Endodermal cell (in vitro differentiated cells): ENCODE measurements at regions not wholly inside any gene's neighbourhood (a gene's known extent, or its start where the extent isn't known, plus 50 kb on each side); places are given as distances from the start of the nearest gene placed in this dataset.

Experiments used
- DNase-seq: peaks from one replicate; pipeline ENCODE4 v3.0.0-alpha.2; 2017
- H3K27ac ChIP-seq: 2 replicates; pipeline ENCODE4 v1.5.1; 2013; ENCODE audit warnings: mild to moderate bottlenecking, low read depth, low read length, moderate library complexity
- H3K27me3 ChIP-seq: 2 replicates; pipeline ENCODE4 v1.6.1; 2013; ENCODE audit warnings: mild to moderate bottlenecking, low read length, moderate library complexity; ENCODE audit not compliant: insufficient read depth, control insufficient read depth, poor library complexity, severe bottlenecking
- H3K36me3 ChIP-seq: 2 replicates; pipeline ENCODE4 v1.7.0; 2013; ENCODE audit warnings: mild to moderate bottlenecking, low read length, moderate library complexity; ENCODE audit not compliant: control insufficient read depth, insufficient read depth
- H3K4me1 ChIP-seq: one replicate; pipeline ENCODE4 v1.7.0; 2013; ENCODE audit warnings: low read length; ENCODE audit not compliant: control insufficient read depth, insufficient read depth
- H3K4me3 ChIP-seq: 2 replicates; pipeline ENCODE4 v1.5.1; 2013; ENCODE audit warnings: mild to moderate bottlenecking, low read length, moderate library complexity
- H3K9ac ChIP-seq: 2 replicates; pipeline ENCODE4 v1.6.1; 2013; ENCODE audit warnings: mild to moderate bottlenecking, low read length, moderate library complexity; ENCODE audit not compliant: poor library complexity, severe bottlenecking; ENCODE audit errors: extremely low read depth
- H3K9me3 ChIP-seq: 2 replicates; pipeline ENCODE4 v1.6.1; 2013; ENCODE audit warnings: mild to moderate bottlenecking, low read length, moderate library complexity; ENCODE audit not compliant: control insufficient read depth
- H3K27ac Mint-ChIP-seq: 2 replicates; pipeline ENCODE4 v1.8.0; 2020; ENCODE audit warnings: mixed read lengths
- H3K27me3 Mint-ChIP-seq: 2 replicates; pipeline ENCODE4 v1.8.0; 2021; ENCODE audit warnings: mild to moderate bottlenecking, mixed read lengths; ENCODE audit not compliant: insufficient read depth
- H3K36me3 Mint-ChIP-seq: 2 replicates; pipeline ENCODE4 v1.8.0; 2020; ENCODE audit warnings: low read depth, mixed read lengths
- H3K4me1 Mint-ChIP-seq: 2 replicates; pipeline ENCODE4 v1.8.0; 2020; ENCODE audit warnings: mixed read lengths
- H3K4me3 Mint-ChIP-seq: 2 replicates; pipeline ENCODE4 v1.8.0; 2020; ENCODE audit warnings: mild to moderate bottlenecking, moderate library complexity, mixed read lengths
- H3K9me3 Mint-ChIP-seq: 2 replicates; pipeline ENCODE4 v1.8.0; 2020; ENCODE audit warnings: mild to moderate bottlenecking, mixed read lengths
- CTCF ChIP-seq: fragments of 200-600 bp; sonication (generic); conservative IDR thresholded peaks from 2 replicates; pipeline ENCODE4 v1.5.0; 2021; ENCODE audit warnings: antibody characterized with exemption, mild to moderate bottlenecking
- WGBS, 2 experiments: methylation state at CpG; one replicate each; pipeline versions ENCODE4 v1.1.5 to v1.1.7; 2013; ENCODE audit warnings: missing lambda C conversion rate in 2 of 2, mixed read lengths in 1 of 2; ENCODE audit not compliant: insufficient coverage in 1 of 2, insufficient read length in 1 of 2; 5-methylcytosine and 5-hydroxymethylcytosine counted together

- no peaks in the 10 kb centered on the region for H3K36me3 Mint-ChIP-seq
- Histone ChIP-seq H3K4me3 (no peak overlapping the region), H3K9me3 (no peaks in the 10 kb centered on the region), H3K27ac (no peak overlapping the region), H3K9ac (no peak overlapping the region), H3K27me3 (no peaks in the 10 kb centered on the region), H3K4me1 (no peaks in the 10 kb centered on the region), H3K36me3 (no peaks in the 10 kb centered on the region)
- no peak for DNase-seq
- H3K27me3 Mint-ChIP-seq, result peaks cover 2% of the 10 kb centered on the region
- H3K4me1 Mint-ChIP-seq, result no peaks in the 10 kb centered on the region
- WGBS, 2 experiments, result 96 to 98% methylated on average over 6 to 7 of the region's 7 CpGs
- no peaks in the 10 kb centered on the region for H3K9me3 Mint-ChIP-seq
- no peak overlapping the region for H3K27ac Mint-ChIP-seq
- no peak for TF ChIP-seq CTCF
- H3K4me3 Mint-ChIP-seq, result no peak overlapping the region
Measured at GRCh38 chr17:5854871-5855554, 215.2 kb upstream of the WSCD1 start.

- Histone ChIP-seq H3K9me3 (no peaks in the 10 kb centered on the region), H3K27me3 (no peaks in the 10 kb centered on the region), H3K4me1 (peaks cover 11% of the 10 kb centered on the region), H3K4me3 (no peak overlapping the region), H3K9ac (no peak overlapping the region), H3K27ac (no peak overlapping the region), H3K36me3 (no peaks in the 10 kb centered on the region)
- DNase-seq, result no peak
- Mint-ChIP-seq H3K36me3 (no peaks in the 10 kb centered on the region), H3K4me3 (no peak overlapping the region), H3K9me3 (no peaks in the 10 kb centered on the region), H3K27ac (no peak overlapping the region), H3K4me1 (no peaks in the 10 kb centered on the region), H3K27me3 (peaks cover 12% of the 10 kb centered on the region)
- WGBS, 2 experiments, result 84 to 92% methylated on average over 3 to 4 of the region's 4 CpGs
- TF ChIP-seq CTCF, result no peak
Measured at GRCh38 chr17:5861246-5861645, 208.9 kb upstream of the WSCD1 start.

- DNase-seq, result no peak
- H3K4me1 Mint-ChIP-seq, result no peaks in the 10 kb centered on the region
- Histone ChIP-seq H3K27me3 (no peaks in the 10 kb centered on the region), H3K36me3 (no peaks in the 10 kb centered on the region), H3K9me3 (no peaks in the 10 kb centered on the region), H3K4me1 (peaks cover 11% of the 10 kb centered on the region), H3K4me3 (no peak overlapping the region), H3K9ac (no peak overlapping the region), H3K27ac (no peak overlapping the region)
- no peak for TF ChIP-seq CTCF
- WGBS, 2 experiments, result 86 to 87% methylated on average over 1 to 4 of the region's 4 CpGs
- no peaks in the 10 kb centered on the region for H3K36me3 Mint-ChIP-seq
- no peaks in the 10 kb centered on the region for H3K9me3 Mint-ChIP-seq
- H3K27ac Mint-ChIP-seq, result no peak overlapping the region
- no peak overlapping the region for H3K4me3 Mint-ChIP-seq
- peaks cover 12% of the 10 kb centered on the region for H3K27me3 Mint-ChIP-seq
Measured at GRCh38 chr17:5861854-5862253, 208.3 kb upstream of the WSCD1 start.
